ENCODE measurements at regions not wholly inside any gene's neighbourhood (a gene's known extent, or its start where the extent isn't known, plus 50 kb on each side); places are given as distances from the start of the nearest gene placed in this dataset.

DNA sequence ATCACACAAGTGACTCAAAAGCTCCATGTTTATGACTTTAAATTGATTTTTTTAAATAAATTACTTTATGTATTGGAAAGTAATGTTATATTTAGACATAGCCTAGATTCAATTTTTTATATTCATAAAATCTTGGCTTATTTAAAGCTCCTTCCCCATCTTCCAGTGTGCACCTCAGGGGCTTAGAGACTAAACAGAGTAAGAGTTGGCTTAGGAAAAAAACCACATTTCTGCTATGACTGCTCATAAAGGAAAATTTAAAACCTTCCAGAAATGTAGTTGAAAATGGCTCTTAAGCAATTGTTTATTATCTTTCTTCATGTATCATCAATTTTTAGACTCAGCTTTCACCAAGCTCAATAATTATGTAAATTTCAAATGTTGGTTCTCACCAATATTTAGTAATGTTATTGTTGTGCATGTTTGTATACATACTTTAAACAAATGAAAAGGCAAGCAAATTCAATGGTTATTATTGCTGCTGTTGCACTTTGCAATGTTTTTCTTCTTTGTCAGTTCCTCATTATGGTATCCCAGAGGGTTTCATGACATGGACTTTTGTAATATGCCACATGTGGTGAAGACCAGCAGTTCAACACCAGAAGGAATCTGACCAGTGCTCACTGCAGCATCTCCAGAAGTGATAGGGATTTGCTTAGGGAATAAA, 700.1 kb upstream of the ANKRD30A start:
- TF ChIP-seq, protein P1, sequence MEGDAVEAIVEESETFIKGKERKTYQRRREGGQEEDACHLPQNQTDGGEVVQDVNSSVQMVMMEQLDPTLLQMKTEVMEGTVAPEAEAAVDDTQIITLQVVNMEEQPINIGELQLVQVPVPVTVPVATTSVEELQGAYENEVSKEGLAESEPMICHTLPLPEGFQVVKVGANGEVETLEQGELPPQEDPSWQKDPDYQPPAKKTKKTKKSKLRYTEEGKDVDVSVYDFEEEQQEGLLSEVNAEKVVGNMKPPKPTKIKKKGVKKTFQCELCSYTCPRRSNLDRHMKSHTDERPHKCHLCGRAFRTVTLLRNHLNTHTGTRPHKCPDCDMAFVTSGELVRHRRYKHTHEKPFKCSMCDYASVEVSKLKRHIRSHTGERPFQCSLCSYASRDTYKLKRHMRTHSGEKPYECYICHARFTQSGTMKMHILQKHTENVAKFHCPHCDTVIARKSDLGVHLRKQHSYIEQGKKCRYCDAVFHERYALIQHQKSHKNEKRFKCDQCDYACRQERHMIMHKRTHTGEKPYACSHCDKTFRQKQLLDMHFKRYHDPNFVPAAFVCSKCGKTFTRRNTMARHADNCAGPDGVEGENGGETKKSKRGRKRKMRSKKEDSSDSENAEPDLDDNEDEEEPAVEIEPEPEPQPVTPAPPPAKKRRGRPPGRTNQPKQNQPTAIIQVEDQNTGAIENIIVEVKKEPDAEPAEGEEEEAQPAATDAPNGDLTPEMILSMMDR (IDR thresholded peaks at IDR 0.05; ENCODE audit: unreplicated experiment): no peak
- Mint-ChIP-seq H3K27me3 (ENCODE audit: unreplicated experiment) (no peaks in the 10 kb centered on the region), H3K27ac (ENCODE audit: unreplicated experiment) (no peak overlapping the region), H3K9me3 (ENCODE audit: unreplicated experiment) (no peaks in the 10 kb centered on the region), H3K36me3 (ENCODE audit: low read depth, unreplicated experiment) (peaks cover 4% of the 10 kb centered on the region), H3K4me1 (ENCODE audit: unreplicated experiment) (peaks cover 3% of the 10 kb centered on the region), H3K4me3 (ENCODE audit: unreplicated experiment) (no peak overlapping the region)
- DNase-seq (ENCODE audit: low spot score): no peak

DNA sequence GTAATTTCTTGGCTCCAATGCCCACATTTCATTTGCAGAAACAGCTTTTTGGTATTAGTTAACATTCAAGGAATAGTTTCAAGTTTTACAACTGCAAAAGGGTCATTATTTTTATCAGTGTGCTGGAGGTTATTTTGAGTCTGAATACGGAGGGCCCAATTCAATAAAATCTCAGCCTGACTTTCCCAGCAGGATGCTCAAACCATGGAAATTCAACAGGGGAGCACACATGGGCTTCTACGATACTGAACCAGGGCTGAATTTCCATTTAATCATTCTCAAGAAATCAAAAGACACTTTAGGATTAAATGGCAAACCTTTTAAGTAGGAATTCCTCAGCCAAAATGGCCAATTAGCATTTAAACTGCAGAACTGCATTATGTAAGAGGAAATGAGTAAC, 700.9 kb upstream of the ANKRD30A start:
- Mint-ChIP-seq H3K9me3 (ENCODE audit: unreplicated experiment) (no peaks in the 10 kb centered on the region), H3K4me1 (ENCODE audit: unreplicated experiment) (peaks cover 3% of the 10 kb centered on the region), H3K27ac (ENCODE audit: unreplicated experiment) (no peak overlapping the region), H3K27me3 (ENCODE audit: unreplicated experiment) (no peaks in the 10 kb centered on the region), H3K4me3 (ENCODE audit: unreplicated experiment) (no peak overlapping the region), H3K36me3 (ENCODE audit: low read depth, unreplicated experiment) (peaks cover 4% of the 10 kb centered on the region)
- DNase-seq (ENCODE audit: low spot score): no peak
- TF ChIP-seq, protein P1 (IDR thresholded peaks at IDR 0.05; ENCODE audit: unreplicated experiment): no peak

DNA sequence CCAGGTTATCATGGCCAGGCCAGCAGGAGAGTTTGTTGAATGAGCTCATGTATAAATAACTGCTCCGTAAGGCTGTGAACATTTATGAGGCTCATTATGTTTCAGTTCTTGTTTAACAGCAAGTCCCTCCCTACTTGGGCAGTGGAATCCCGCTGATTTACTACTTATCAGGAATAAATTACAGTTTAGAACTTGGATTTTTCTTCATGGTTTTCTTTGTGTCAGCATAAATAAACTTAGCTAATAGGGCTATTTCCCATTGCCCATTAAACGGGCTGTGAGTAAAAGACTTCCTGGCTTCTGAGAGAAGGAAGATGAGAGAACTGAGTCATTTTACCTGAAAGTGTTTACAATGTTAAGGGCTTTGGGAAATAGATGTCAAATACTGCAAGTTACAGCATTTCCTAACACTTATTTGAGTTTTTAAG, 701.6 kb upstream of the ANKRD30A start:
- no peak for DNase-seq (ENCODE audit: low spot score)

DNA sequence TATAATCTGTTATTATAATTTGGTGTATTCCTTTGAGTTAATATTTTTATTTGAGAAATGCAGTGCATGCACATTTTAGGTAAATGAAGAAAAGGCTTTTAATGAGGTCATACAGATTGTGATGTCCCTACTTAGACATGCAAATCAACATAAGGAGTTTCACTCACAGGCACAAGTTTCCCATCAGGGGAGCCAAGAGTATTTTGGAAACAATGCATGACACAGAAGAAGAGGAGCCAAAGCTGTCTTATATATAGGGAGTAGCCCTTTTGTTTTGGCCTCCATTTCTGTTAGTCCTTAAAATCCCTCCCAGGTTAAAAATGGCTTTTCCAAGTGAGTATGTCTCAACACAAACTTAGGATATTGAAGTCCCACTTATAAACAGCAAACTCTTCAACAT, 703.4 kb upstream of the ANKRD30A start:
- Mint-ChIP-seq H3K4me3 (ENCODE audit: unreplicated experiment) (no peak overlapping the region), H3K27me3 (ENCODE audit: unreplicated experiment) (no peaks in the 10 kb centered on the region), H3K27ac (ENCODE audit: unreplicated experiment) (no peak overlapping the region), H3K9me3 (ENCODE audit: unreplicated experiment) (no peaks in the 10 kb centered on the region), H3K36me3 (ENCODE audit: low read depth, unreplicated experiment) (peaks cover 4% of the 10 kb centered on the region), H3K4me1 (ENCODE audit: unreplicated experiment) (peaks cover 3% of the 10 kb centered on the region)
- DNase-seq (ENCODE audit: low spot score): no peak
- TF ChIP-seq, protein P1 (IDR thresholded peaks at IDR 0.05; ENCODE audit: unreplicated experiment): no peak

More for the DNA sequence above, 701.6 kb upstream of the ANKRD30A start:
- Mint-ChIP-seq H3K4me1 (ENCODE audit: unreplicated experiment) (peaks cover 3% of the 10 kb centered on the region), H3K27ac (ENCODE audit: unreplicated experiment) (no peak overlapping the region), H3K27me3 (ENCODE audit: unreplicated experiment) (no peaks in the 10 kb centered on the region), H3K36me3 (ENCODE audit: low read depth, unreplicated experiment) (peaks cover 4% of the 10 kb centered on the region), H3K9me3 (ENCODE audit: unreplicated experiment) (no peaks in the 10 kb centered on the region), H3K4me3 (ENCODE audit: unreplicated experiment) (no peak overlapping the region)
- TF ChIP-seq, protein P1 (IDR thresholded peaks at IDR 0.05; ENCODE audit: unreplicated experiment): no peak

DNA sequence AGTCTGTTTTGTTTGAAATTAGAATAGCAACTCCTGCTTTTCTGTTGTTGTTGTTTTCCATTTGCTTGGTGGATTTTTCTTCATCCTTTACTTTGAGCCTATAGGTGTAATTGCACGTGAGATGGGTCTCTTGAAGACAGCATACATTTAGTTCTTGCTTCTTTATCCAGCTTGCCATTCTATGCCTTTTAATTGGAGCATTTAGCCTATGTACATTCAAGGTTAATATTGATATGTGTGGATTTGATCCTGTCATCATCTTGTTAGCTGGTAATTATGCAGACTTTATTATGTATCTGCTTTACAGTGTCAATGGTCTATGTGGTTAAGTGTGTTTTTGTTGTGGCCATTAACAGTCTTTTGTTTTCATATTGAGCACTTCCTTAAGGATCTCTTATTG, 708.9 kb upstream of the ANKRD30A start:
- Mint-ChIP-seq H3K4me1 (ENCODE audit: unreplicated experiment) (peaks cover 3% of the 10 kb centered on the region), H3K4me3 (ENCODE audit: unreplicated experiment) (no peak overlapping the region), H3K36me3 (ENCODE audit: low read depth, unreplicated experiment) (no peaks in the 10 kb centered on the region), H3K27me3 (ENCODE audit: unreplicated experiment) (peaks cover 2% of the 10 kb centered on the region), H3K27ac (ENCODE audit: unreplicated experiment) (no peak overlapping the region), H3K9me3 (ENCODE audit: unreplicated experiment) (no peaks in the 10 kb centered on the region)
- DNase-seq (ENCODE audit: low spot score): no peak
- TF ChIP-seq, protein P1 (IDR thresholded peaks at IDR 0.05; ENCODE audit: unreplicated experiment): no peak

Data from endothelial cell (in vitro differentiated cells).